ENCODE measurements at regions not wholly inside any gene's neighbourhood (a gene's known extent, or its start where the extent isn't known, plus 50 kb on each side); places are given as distances from the start of the nearest gene placed in this dataset.
"Not testable (repeated sequence)": the region's sequence is repeated elsewhere in the genome, so short reads cannot be mapped to it uniquely, and the experiment has no call there.

GRCh38 chr9:21533597-21533996, 51.5 kb upstream of the IFNE start:
- no peak for TF ChIP-seq CTCF (IDR thresholded peaks at IDR 0.05; ENCODE audit: insufficient read depth, low read length)
- H3K4me3 ChIP-seq (ENCODE audit: low read depth, low read length), result no peak overlapping the region
- DNase-seq (ENCODE audit: low read depth), result no peak

GRCh38 chr9:21535396-21535795, 53.3 kb upstream of the IFNE start:
- H3K4me3 ChIP-seq (ENCODE audit: low read depth, low read length), result no peak overlapping the region
- no peak for TF ChIP-seq CTCF (IDR thresholded peaks at IDR 0.05; ENCODE audit: insufficient read depth, low read length)
- DNase-seq (ENCODE audit: low read depth), result no peak

DNA sequence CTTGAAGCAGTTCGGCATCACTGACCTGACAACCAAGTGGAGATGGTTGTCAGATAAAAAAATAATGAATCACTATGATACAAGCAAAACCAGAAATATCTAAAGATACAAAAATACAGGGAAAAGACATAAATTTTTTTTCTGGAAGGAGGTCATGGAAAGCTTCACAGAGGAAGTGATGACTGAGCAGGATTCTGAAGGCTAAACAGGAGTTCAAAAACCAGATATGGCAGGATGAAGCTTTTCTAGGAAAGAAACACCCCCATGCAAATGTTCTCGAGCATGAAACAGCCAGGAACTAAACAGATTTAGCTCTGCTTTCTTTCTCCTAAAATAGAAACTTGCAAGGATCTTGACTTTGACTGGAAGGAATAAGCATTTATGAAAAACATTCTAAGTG, 60.7 kb upstream of the IFNE start:
- no peak overlapping the region for H3K4me3 ChIP-seq (ENCODE audit: low read depth, low read length)
- DNase-seq (ENCODE audit: low read depth), result peak; percentile 55
- TF ChIP-seq CTCF (IDR thresholded peaks at IDR 0.05; ENCODE audit: insufficient read depth, low read length), result no peak

DNA sequence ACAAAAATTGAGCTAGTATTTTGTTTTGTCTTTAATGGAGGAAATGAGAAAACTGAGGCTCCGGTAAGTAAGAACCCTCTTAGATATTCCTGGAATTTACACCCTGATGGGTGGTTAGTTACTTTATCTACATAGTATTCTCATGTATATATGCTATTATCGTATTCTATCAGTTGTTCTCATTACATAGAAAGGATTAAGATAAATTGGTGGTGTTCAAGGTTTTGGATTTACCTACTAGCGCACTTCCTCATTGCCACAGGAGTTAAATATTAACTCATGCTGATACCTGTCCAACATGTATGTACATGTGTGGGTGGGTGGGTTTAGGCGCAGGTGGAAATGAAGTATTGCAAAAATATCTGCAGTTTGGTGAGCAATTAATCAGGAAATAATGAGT, 61.1 kb upstream of the IFNE start:
- no peak for DNase-seq (ENCODE audit: low read depth)
- no peak overlapping the region for H3K4me3 ChIP-seq (ENCODE audit: low read depth, low read length)
- no peak for TF ChIP-seq CTCF (IDR thresholded peaks at IDR 0.05; ENCODE audit: insufficient read depth, low read length)

- DNase-seq (ENCODE audit: low read depth); H3K4me3 ChIP-seq (ENCODE audit: low read depth, low read length): not testable (repeated sequence)
Measured at GRCh38 chr9:21543816-21544215, 61.7 kb upstream of the IFNE start.

- no peak for DNase-seq (ENCODE audit: low read depth)
- no peak for TF ChIP-seq CTCF (IDR thresholded peaks at IDR 0.05; ENCODE audit: insufficient read depth, low read length)
- H3K4me3 ChIP-seq (ENCODE audit: low read depth, low read length), result no peak overlapping the region
Measured at GRCh38 chr9:21546949-21547348, 64.8 kb upstream of the IFNE start.

DNA sequence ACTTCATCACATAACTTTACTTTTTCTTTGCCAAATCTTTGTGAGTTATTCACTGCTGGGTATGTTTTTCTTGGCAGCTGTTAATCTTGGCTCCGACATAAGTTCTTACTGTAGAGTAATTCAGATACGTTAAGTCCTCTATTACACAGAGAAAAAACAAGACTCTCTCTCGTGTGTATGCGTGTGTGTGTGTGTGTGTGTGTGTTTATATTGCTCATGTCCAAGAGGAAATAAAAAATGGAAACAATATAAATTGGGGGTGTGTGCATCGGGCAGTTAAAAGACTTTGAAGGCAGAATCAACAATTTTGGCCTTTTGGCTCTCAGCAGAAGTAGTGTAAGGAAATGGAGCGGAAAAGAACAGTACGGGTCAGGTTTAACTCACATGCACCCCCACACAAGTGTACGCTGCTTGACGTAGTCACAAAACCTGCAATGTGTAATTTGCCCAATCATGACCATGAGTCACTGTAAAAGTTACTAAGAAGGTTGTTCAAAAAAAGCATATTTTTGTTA, 67.2 kb upstream of the IFNE start:
- peak overlapping the region; percentile 31 for H3K4me3 ChIP-seq (ENCODE audit: low read depth, low read length)
- DNase-seq (ENCODE audit: low read depth), result peak; percentile 99
- no peak for TF ChIP-seq CTCF (IDR thresholded peaks at IDR 0.05; ENCODE audit: insufficient read depth, low read length)
